ENCODE measurements at regions not wholly inside any gene's neighbourhood (a gene's known extent, or its start where the extent isn't known, plus 50 kb on each side); places are given as distances from the start of the nearest gene placed in this dataset.

- Histone ChIP-seq H3K4me2 (no peak overlapping the region), H2AFZ (no peak overlapping the region), H3K27me3 (ENCODE audit: insufficient read depth) (no peaks in the 10 kb centered on the region), H3K36me3 (ENCODE audit: insufficient read depth) (no peaks in the 10 kb centered on the region), H3K79me2 (replicated peaks; ENCODE audit: insufficient read depth) (no peaks in the 10 kb centered on the region), H3F3A (replicated peaks; ENCODE audit: low read depth) (no peaks in the 10 kb centered on the region), H3K27ac (ENCODE audit: low read depth) (no peak overlapping the region), H3K9me2 (ENCODE audit: insufficient read depth) (peaks cover 12% of the 10 kb centered on the region; the same call in 1 of the 2 replicates), H3K4me3 (no peak overlapping the region), H4K20me1 (replicated peaks; ENCODE audit: insufficient read depth) (no peaks in the 10 kb centered on the region), H3K4me1 (ENCODE audit: insufficient read depth) (no peaks in the 10 kb centered on the region)
- no peak for TF ChIP-seq NANOG (IDR thresholded peaks at IDR 0.05; ENCODE audit: borderline replicate concordance)
- no peak for TF ChIP-seq ZNF331 (CRISPR knock-in tag; IDR thresholded peaks at IDR 0.05; ENCODE audit: low read depth)
- TF ChIP-seq JUNB (IDR thresholded peaks at IDR 0.05; ENCODE audit: unreplicated experiment): no peak
- no peak for TF ChIP-seq CTCF (conservative IDR thresholded peaks at IDR 0.05; ENCODE audit: low read depth in 2 of 2)
- TF ChIP-seq POLR2AphosphoS5 (IDR thresholded peaks at IDR 0.05; ENCODE audit: low read depth): no peak
- no peak for TF ChIP-seq EZH2 (IDR thresholded peaks at IDR 0.05; ENCODE audit: low read depth, unreplicated experiment)
- TF ChIP-seq STAT1 (IDR thresholded peaks at IDR 0.05; ENCODE audit: unreplicated experiment): no peak
- no peak for TF ChIP-seq EZH2phosphoT487 (IDR thresholded peaks at IDR 0.05; ENCODE audit: unreplicated experiment)
- TF ChIP-seq ZNF462 (CRISPR knock-in tag; IDR thresholded peaks at IDR 0.05): no peak
- no peak for TF ChIP-seq ZNF114 (CRISPR knock-in tag; IDR thresholded peaks at IDR 0.05)
- TF ChIP-seq REST (IDR thresholded peaks at IDR 0.05; ENCODE audit: unreplicated experiment): no peak
- no peak for TF ChIP-seq ETS1 (IDR thresholded peaks at IDR 0.05)
- no peak for TF ChIP-seq CREB1 (CRISPR knock-in tag; IDR thresholded peaks at IDR 0.05; ENCODE audit: low read depth)
- DNase-seq (ENCODE audit: low spot score) (no peak), ATAC-seq (no peak)
- Mint-ChIP-seq H3K4me1 (peaks cover 7% of the 10 kb centered on the region), H3K9me3 (no peaks in the 10 kb centered on the region), H3K27me3 (ENCODE audit: insufficient read depth, low read depth, poor library complexity) (peaks cover 3% of the 10 kb centered on the region), H3K4me3 (no peak overlapping the region), H3K27ac (no peak overlapping the region), H3K36me3 (ENCODE audit: low read depth) (no peaks in the 10 kb centered on the region)
These were observed 706.6 kb downstream of the INHBA start for GRCh38 chr7:40996233-40996677.

Data from GM23338 (cell line).